GM12891 (cell line): ENCODE measurements at regions not wholly inside any gene's neighbourhood (a gene's known extent, or its start where the extent isn't known, plus 50 kb on each side); places are given as distances from the start of the nearest gene placed in this dataset.

Experiments
- POLR2A ChIP-seq: IDR thresholded peaks from 2 replicates; pipeline ENCODE4 v1.6.1; 2011; ENCODE audit warnings: low read depth, low read length, control low read depth
- POLR2AphosphoS5 ChIP-seq: IDR thresholded peaks from 2 replicates; pipeline ENCODE4 v1.6.1; 2011; ENCODE audit warnings: low read depth, low read length, control low read depth
- SPI1 ChIP-seq: IDR thresholded peaks from 2 replicates; pipeline ENCODE4 v1.6.1; 2011; ENCODE audit warnings: low read depth, low read length, control low read depth
- TAF1 ChIP-seq: IDR thresholded peaks from 2 replicates; pipeline ENCODE4 v1.6.1; 2011; ENCODE audit warnings: low read depth, low read length, control low read depth

DNA sequence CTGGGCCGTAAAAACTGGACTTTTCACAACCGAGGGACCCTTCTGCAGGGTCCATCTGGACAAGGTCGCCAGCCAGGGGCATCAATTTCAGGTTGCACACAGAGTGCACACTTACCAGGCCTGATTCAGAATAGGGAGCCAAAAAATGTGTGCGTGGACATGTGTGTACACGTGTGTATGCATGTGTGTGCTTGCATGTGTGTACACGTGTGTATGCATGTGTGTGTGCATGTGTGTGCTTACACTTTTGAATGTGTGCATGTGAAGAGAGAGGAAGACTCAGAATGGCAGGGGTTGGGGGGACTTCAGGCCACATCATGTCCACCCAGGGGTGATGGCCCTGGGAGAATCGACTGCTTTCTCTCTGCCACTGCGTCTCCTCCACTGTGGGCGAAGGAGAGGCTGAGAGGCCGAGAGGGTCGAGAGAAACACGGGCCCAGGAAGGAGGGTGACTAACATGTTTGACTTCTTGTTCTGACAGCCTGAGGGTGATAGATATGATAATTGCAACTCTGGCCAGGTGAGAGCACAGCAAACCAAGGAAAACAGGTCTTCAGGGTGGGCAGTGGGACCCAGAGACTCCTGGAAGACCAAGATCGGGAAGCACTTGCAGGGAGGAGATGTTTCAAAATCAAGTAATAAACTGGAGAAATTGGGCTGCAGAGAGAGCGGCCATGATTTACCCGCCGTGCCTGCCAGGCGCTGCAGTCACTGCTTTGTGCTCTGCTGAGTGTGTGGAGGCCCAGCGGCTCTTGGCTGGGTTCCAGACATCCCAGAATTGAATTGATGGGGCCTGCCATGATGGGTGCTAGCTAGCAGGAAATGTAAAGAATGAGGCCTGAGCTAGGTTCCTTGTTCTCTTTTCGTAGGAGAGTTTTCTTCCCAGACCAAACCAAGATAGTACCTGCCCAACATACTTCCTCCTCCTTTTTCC is 310.8 kb downstream of the QKI start:
- TF ChIP-seq POLR2A (no peak), POLR2AphosphoS5 (no peak), SPI1 (no peak), TAF1 (no peak)
